DMS53 (cell line): ENCODE measurements at regions not wholly inside any gene's neighbourhood (a gene's known extent, or its start where the extent isn't known, plus 50 kb on each side); places are given as distances from the start of the nearest gene placed in this dataset.

Experiments
- DNase-seq: peaks from one replicate; lab custom pipeline; 2025; lab: John Stamatoyannopoulos, UW

DNA sequence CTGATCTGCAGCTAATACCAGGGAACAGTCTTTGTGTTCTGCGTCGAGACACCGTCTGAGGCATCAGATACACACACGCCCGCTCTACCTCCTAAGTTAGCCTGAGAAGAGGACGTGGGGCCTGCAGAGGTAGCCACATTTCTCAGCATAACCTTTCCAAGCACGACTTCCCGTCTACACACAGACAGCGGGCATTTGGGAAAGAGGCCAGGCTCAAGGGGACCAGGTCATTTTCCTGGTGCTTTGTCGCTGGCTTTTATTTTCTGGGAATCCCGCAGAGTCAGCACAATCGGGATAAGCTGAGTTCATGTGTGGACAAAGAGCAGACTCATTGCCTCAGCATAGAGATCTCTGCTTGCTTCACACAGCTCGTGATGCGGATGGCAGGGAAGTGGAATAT lies 72.5 kb upstream of the SMYD2 start:
- DNase-seq, result no peak

- no peak for DNase-seq
These were observed 71.6 kb upstream of the SMYD2 start for GRCh38 chr1:214209260-214209808.

- DNase-seq, result no peak
These were observed 67.8 kb upstream of the SMYD2 start for GRCh38 chr1:214213136-214213535.

- no peak for DNase-seq
These were observed 66.1 kb upstream of the SMYD2 start for GRCh38 chr1:214214851-214215250.

DNA sequence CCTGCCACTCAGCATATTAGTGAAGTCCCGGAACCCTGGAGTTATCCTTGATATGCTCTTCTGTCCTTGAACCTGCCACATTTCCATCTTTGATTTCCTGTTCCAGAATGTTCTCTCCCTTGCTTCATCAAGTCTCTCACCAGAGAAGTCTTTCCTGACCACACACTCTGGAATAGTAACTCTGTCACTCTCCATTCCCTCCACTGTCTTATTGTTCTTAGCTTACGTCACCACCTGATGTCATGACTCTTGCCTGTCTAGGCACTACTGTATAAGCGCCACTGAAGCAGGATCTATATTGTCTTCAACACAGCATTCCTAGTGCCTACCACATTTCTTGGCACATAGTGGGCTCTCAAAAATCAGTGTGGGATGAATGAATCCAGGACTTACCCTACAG lies 65.4 kb upstream of the SMYD2 start:
- peak; percentile 45 for DNase-seq

GRCh38 chr1:214216021-214216420 lies 64.9 kb upstream of the SMYD2 start:
- DNase-seq, result peak; percentile 52

GRCh38 chr1:214216779-214217178 lies 64.2 kb upstream of the SMYD2 start:
- DNase-seq, result peak; percentile 97

DNA sequence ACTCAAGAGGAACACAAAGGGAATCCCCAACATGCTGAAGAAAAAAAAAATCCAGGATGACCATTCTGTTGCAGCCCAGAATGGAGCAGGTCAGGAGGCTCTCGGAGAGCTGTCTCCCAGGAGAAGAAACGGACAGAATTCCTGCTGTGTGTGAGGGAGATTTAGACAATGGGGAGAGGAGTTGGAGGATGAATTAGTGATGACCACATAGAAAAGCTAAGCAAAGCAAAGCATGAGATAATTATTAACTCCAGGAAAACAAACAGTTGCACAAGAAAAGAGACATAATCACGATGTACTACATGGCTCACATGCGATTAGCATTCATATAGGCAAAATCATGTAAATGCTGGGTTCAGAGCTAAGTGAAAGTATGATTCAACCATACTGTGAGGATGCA lies 61.1 kb upstream of the SMYD2 start:
- DNase-seq, result peak; percentile 86

- DNase-seq, result peak; percentile 83
These were observed 60.1 kb upstream of the SMYD2 start for GRCh38 chr1:214220891-214221290.

GRCh38 chr1:214224611-214225354 lies 56.2 kb upstream of the SMYD2 start:
- DNase-seq, result no peak

GRCh38 chr1:214228976-214229375 lies 52.0 kb upstream of the SMYD2 start:
- peak; percentile 30 for DNase-seq

DNA sequence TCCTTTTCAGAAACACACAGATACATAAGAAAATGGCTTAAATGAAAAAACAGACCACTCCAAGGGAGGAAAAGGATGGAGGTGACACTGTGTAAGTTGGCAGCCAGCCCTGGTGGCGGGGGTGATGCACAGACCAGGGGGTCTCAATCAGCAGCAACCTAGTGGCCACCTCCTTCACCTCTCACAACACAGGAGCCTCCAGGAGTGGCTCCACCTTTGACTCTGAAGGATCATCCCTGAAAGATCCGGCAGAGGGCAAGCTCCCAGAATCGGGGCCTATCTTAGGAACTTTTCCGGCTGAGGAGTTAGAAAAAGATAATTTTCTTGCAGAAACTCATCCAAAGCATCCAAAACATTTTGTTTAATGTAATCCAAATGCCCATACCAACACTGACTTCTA lies 51.2 kb upstream of the SMYD2 start:
- DNase-seq, result no peak
